Heart left ventricle (tissue), 16 donors: ENCODE measurements at regions not wholly inside any gene's neighbourhood (a gene's known extent, or its start where the extent isn't known, plus 50 kb on each side); places are given as distances from the start of the nearest gene placed in this dataset.

ENCODE experiments used
- ATAC-seq, 4 donors: fragments of 200-7000 bp; cut with Tn5 transposase; one replicate each; pipeline ENCODE4 v1.9.1; 2020 to 2022; ENCODE audit warnings: moderate library complexity in 4 of 4, mild to moderate bottlenecking in 3 of 4, moderate number of reproducible peaks in 1 of 4
- DNase-seq, 5 donors: peaks; one replicate each; pipeline ENCODE4 v3.0.0-alpha.2; 2020
- H3K27ac ChIP-seq, 12 donors: fragments of 200-600 bp; sonication (generic) in 4 of 12; one replicate each; pipeline versions ENCODE4 v1.5.0 to v1.8.0; 2016 to 2022; ENCODE audit warnings: mild to moderate bottlenecking in 2 of 12
- H3K27me3 ChIP-seq, 9 donors: fragments of 200-600 bp; sonication (generic) in 2 of 9; one replicate each; pipeline versions ENCODE4 v1.5.1 to v1.8.0; 2016 to 2022; ENCODE audit warnings: mild to moderate bottlenecking in 3 of 9
- H3K36me3 ChIP-seq, 9 donors: fragments of 200-600 bp; sonication (generic) in 2 of 9; one replicate each; pipeline versions ENCODE4 v1.5.0 to v1.8.0; 2018 to 2022; ENCODE audit warnings: mild to moderate bottlenecking in 2 of 9
- H3K4me1 ChIP-seq, 12 donors: fragments of 200-600 bp; sonication (generic) in 4 of 12; one replicate each; pipeline versions ENCODE4 v1.5.0 to v1.8.0; 2016 to 2022; ENCODE audit warnings: mild to moderate bottlenecking in 3 of 12
- H3K4me3 ChIP-seq, 12 donors: fragments of 200-600 bp; sonication (generic) in 4 of 12; one replicate each; pipeline versions ENCODE4 v1.5.0 to v1.8.0; 2017 to 2022; ENCODE audit warnings: mild to moderate bottlenecking in 9 of 12, moderate library complexity in 4 of 12
- H3K9me3 ChIP-seq, 12 donors: fragments of 200-600 bp; sonication (generic) in 4 of 12; one replicate each; pipeline versions ENCODE4 v1.5.0 to v1.8.0; 2016 to 2022; ENCODE audit warnings: mild to moderate bottlenecking in 1 of 12
- POLR2A ChIP-seq, 2 donors: fragments of 450-650 bp; IDR thresholded peaks; one replicate each; pipeline ENCODE4 v1.6.1; 2017; ENCODE audit warnings: antibody characterized with exemption in 2 of 2, mild to moderate bottlenecking in 2 of 2, moderate library complexity in 2 of 2
- WGBS, 4 donors: extraction: QIAGEN DNeasy Blood & Tissue Kit in 2 of 4; methylation state at CpG; one replicate each; pipeline versions ENCODE4 v1.1.5 to v1.1.7; 2013 to 2018; 5-methylcytosine and 5-hydroxymethylcytosine counted together
- intact Hi-C, 10 donors: fragments of 100-400 bp; cut with DNase I; formaldehyde crosslinking; loops; one replicate each; pipeline versions ENCODE4 v1.11.1 to v1.14.2; 2022
- TF ChIP-seq, protein P1 (sequence below), 12 donors: fragments of 200-600 bp; sonication (generic) in 4 of 12; IDR thresholded peaks; one replicate each; pipeline versions ENCODE4 v1.5.0 to v1.8.0; 2018 to 2022; ENCODE audit warnings: antibody characterized with exemption in 12 of 12, mild to moderate bottlenecking in 5 of 12
- donor health status: ischemic (EF 13 %, LVEDD 7.1; RV severe dilation, severe dysfunction).
- donor health status: healthy with polysubstance abuse.
- donor health status: DM: no; HTN: yes; CAD: no.
- donor health status: DM: no; HTN: no; CAD: no.
- donor health status: ischemic (EF 25% LVEDD 6.9; RV normal size, moderate dysfunction).
- donor health status: ischemic (EF 25% LVEDD 5.7; RV mildly dilated, moderate dysfunction).
- donor health status: healthy.
- donor health status: DM: yes; HTN: yes; CAD: no.
- donor health status: ischemic (EF 35%, LVEDD 5.7; RV mildly dilated, moderate dysfunction).
- donor health status: nonischemic (EF 11% LVEDD 7.7; RV severe dilation, severe dysfunction).
- donor health status: DM: yes; HTN: yes; CAD: no.
- donor health status: PGD.
- donor health status: ischemic (EF 29% LVEDD 5.4; RV normal size, mild dysfunction).
- donor health status: nonischemic (EF 23%, LVEDD 6.1; RV moderate dilation, normal function).

DNA sequence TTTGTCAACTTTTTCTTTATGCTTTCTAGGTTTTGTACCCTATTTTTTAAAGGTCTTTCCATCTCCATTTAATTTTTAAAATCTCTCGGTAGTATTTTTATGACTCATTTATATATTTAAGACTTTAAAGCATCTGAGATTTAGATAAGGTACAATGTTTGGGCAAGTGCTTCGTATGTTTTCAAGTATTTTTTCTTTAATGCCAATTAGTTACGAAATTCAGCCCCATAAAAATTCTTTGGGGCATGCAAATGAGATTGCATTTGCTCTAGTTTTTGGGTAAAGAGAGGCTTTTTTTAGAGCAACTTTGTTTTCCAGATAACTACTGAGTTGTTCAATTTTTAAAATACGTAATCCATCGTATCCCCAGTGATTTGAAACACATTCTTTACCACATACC, 65.3 kb upstream of the CRHR1 start:
- Histone ChIP-seq H3K4me1 (no peaks in the 10 kb centered on the region), H3K27me3 (peaks cover 0 to 48% (median 6%) of the 10 kb centered on the region in 9 donors), H3K4me3 (no peak overlapping the region), H3K36me3 (no peaks in the 10 kb centered on the region), H3K9me3 (no peaks in the 10 kb centered on the region), H3K27ac (no peak overlapping the region)
- ATAC-seq (no peak), DNase-seq (no peak)
- TF ChIP-seq, protein P1, sequence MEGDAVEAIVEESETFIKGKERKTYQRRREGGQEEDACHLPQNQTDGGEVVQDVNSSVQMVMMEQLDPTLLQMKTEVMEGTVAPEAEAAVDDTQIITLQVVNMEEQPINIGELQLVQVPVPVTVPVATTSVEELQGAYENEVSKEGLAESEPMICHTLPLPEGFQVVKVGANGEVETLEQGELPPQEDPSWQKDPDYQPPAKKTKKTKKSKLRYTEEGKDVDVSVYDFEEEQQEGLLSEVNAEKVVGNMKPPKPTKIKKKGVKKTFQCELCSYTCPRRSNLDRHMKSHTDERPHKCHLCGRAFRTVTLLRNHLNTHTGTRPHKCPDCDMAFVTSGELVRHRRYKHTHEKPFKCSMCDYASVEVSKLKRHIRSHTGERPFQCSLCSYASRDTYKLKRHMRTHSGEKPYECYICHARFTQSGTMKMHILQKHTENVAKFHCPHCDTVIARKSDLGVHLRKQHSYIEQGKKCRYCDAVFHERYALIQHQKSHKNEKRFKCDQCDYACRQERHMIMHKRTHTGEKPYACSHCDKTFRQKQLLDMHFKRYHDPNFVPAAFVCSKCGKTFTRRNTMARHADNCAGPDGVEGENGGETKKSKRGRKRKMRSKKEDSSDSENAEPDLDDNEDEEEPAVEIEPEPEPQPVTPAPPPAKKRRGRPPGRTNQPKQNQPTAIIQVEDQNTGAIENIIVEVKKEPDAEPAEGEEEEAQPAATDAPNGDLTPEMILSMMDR (IDR thresholded peaks at IDR 0.05) = no peak
- no peak for TF ChIP-seq POLR2A (IDR thresholded peaks at IDR 0.05)
- intact Hi-C loops = no loop called here
- 71 to 75% (median 73%) methylated on average over 5 of the region's 5 CpGs for WGBS, 4 donors

DNA sequence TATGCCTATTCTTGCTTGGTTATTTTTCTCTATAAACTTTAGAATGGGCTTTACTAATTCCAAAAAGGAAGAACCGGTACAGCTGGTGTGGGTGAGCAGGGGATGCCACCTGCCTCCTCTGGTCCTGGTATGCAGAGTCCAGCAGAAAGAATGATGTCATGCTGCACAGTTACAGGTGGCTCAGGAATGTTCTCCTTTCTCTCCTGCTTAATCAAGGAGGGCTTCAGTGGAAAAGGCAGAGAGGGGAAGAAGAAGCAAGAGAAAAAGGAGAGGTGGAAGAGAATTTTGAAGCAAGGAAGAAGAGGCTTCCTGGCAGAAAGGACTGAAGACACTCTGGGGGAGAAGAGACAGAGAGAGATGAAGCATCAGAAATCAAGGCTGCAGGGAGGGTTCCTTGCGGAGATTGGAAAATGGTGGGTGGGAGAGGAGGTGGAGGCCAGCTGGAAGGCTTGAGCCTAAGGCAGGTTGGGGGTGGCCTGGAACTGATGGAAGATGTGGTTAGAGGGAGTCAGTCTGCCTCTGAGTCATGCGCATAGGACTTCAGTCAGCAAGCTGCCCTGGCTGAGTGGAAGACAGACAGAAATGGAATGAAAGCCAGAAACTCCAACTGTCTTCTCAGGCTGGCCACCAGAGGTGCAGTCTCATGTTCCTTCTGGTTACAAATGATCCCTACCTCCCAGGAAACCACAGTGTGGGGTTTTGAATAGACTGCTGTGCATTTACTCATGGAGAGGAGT, 64.6 kb upstream of the CRHR1 start:
- ATAC-seq (peak in 2 of 4 donors; percentile 51 to 63), DNase-seq (no peak)
- Histone ChIP-seq H3K4me1 (no peaks in the 10 kb centered on the region), H3K27ac (no peak overlapping the region), H3K27me3 (peaks cover 0 to 45% (median 11%) of the 10 kb centered on the region in 9 donors), H3K9me3 (peaks cover 0 to 7% (median 0%) of the 10 kb centered on the region in 12 donors), H3K4me3 (no peak overlapping the region), H3K36me3 (no peaks in the 10 kb centered on the region)
- no peak for TF ChIP-seq POLR2A (IDR thresholded peaks at IDR 0.05)
- TF ChIP-seq, protein P1 (IDR thresholded peaks at IDR 0.05) = peak in 7 of 12 donors; percentile 7 to 31 (median 24)
- WGBS, 4 donors = 62 to 69% (median 69%) methylated on average over 3 of the region's 3 CpGs
- intact Hi-C loops = loop anchor here in 3 of 10 donors (5.0 to 10.0 kb wide), 3 partner anchors 55 to 133 kb away; no protein-coding TSS in a partner anchor

DNA sequence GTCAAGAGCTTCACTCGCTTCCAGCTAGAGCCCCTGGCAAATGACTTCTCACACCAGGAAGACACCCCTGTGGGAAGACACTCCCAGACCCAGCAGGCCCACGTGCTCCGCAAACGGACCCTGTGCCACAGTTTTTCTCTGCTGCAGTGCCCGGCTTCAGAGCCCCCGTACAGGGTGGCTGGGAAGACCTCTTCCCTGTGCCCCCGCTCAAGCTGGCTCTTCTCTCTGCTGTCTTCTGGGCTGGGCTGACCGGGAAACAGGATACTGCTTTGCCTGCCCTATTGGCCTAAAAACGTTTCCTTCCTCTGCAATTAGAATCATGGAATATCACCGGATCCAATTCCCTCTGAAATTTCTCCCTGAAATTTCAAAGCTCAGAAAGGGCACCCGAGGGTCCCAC, 63.7 kb upstream of the CRHR1 start:
- TF ChIP-seq POLR2A (IDR thresholded peaks at IDR 0.05) = no peak
- TF ChIP-seq, protein P1 (IDR thresholded peaks at IDR 0.05) = no peak
- H3K9me3 ChIP-seq = peaks cover 0 to 9% (median 0%) of the 10 kb centered on the region in 12 donors
- intact Hi-C loops = loop anchor here in 3 of 10 donors (5.0 to 10.0 kb wide), 3 partner anchors 56 to 132 kb away; no protein-coding TSS in a partner anchor
- peaks cover 0 to 38% (median 11%) of the 10 kb centered on the region in 9 donors for H3K27me3 ChIP-seq
- DNase-seq (no peak), ATAC-seq (no peak)
- no peaks in the 10 kb centered on the region for H3K4me1 ChIP-seq
- H3K36me3 ChIP-seq = no peaks in the 10 kb centered on the region
- H3K4me3 ChIP-seq = no peak overlapping the region
- no peak overlapping the region for H3K27ac ChIP-seq
- 59 to 75% (median 66%) methylated on average over 11 of the region's 11 CpGs for WGBS, 4 donors

DNA sequence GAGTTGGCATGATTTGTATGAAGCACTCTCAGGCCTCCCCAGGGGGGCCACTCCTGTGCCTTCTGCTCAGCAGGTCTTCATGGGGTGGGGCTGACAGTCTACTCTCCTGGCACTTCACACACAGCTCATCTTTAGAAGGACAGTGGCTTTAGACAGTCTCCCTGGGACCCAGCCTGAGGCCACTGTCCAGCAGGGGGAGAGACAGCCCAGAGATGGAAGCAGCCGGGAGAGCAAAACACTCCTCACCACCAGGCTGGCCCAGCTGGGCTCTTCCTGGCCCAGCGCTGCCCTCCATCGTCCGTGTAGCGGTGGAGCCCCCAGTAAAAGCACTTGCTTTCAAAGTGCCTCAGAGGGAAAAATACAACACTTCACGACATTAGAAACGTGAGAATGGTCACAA, 62.0 kb upstream of the CRHR1 start:
- intact Hi-C loops = loop anchor here in 4 of 10 donors (2.0 to 10.0 kb wide), 4 partner anchors 57 to 130 kb away; no protein-coding TSS in a partner anchor
- Histone ChIP-seq H3K36me3 (no peaks in the 10 kb centered on the region), H3K9me3 (peaks cover 0 to 9% (median 0%) of the 10 kb centered on the region in 12 donors), H3K4me1 (no peaks in the 10 kb centered on the region), H3K27ac (no peak overlapping the region), H3K27me3 (peaks cover 0 to 36% (median 0%) of the 10 kb centered on the region in 9 donors), H3K4me3 (no peak overlapping the region)
- ATAC-seq (peak in 2 of 4 donors; percentile 33 to 44), DNase-seq (no peak)
- WGBS, 4 donors = 11 to 15% (median 12%) methylated on average over 7 of the region's 7 CpGs
- no peak for TF ChIP-seq POLR2A (IDR thresholded peaks at IDR 0.05)
- TF ChIP-seq, protein P1 (IDR thresholded peaks at IDR 0.05) = peak in 5 of 12 donors; percentile 14 to 26 (median 19)
